ENCODE measurements at regions not wholly inside any gene's neighbourhood (a gene's known extent, or its start where the extent isn't known, plus 50 kb on each side); places are given as distances from the start of the nearest gene placed in this dataset.

DNA sequence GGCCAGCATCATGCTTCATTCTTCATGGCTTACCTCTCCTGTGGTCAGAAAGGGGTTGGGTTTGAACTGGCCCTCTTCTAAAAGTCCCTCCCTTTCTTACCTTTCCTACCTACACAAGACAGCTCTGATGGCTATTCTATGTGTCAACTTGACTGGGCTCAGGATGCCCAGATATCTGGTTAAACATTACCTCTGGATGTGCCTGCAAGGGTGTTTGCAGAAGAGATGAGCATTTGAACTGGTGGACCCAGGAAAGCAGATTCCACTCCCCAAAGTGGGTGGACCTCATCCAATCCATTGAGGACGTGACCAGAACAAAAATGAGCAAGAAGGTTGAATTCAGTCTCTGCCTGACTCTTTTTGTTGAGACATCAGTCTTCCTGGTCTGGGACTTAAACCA is 79.0 kb upstream of the TCF7L2 start:
- no peak for DNase-seq (ENCODE audit: low read depth, low spot score)
- no peak overlapping the region for H3K27ac ChIP-seq (ENCODE audit: low read length)
- no peaks in the 10 kb centered on the region for H3K36me3 ChIP-seq (ENCODE audit: control insufficient read depth, insufficient read depth, low read length)
- H3K4me3 ChIP-seq (ENCODE audit: low read length): no peak overlapping the region
- peaks cover 2% of the 10 kb centered on the region; the same call in 1 of the 2 replicates for H3K9me3 ChIP-seq (ENCODE audit: control insufficient read depth, insufficient read depth, low read length)
- no CpG with 5 or more reads among the region's 1 CpG for WGBS (ENCODE audit: insufficient coverage, insufficient read length)
- no peaks in the 10 kb centered on the region for H3K27me3 ChIP-seq (ENCODE audit: control insufficient read depth, insufficient read depth, low read length)
- no peaks in the 10 kb centered on the region for H3K4me1 ChIP-seq (ENCODE audit: control insufficient read depth, insufficient read depth, low read length)

- H3K9me3 ChIP-seq (ENCODE audit: control insufficient read depth, insufficient read depth, low read length): peaks cover 2% of the 10 kb centered on the region; the same call in 1 of the 2 replicates
- no peaks in the 10 kb centered on the region for H3K36me3 ChIP-seq (ENCODE audit: control insufficient read depth, insufficient read depth, low read length)
- H3K27ac ChIP-seq (ENCODE audit: low read length): no peak overlapping the region
- DNase-seq (ENCODE audit: low read depth, low spot score): peak; percentile 20
- H3K4me3 ChIP-seq (ENCODE audit: low read length): no peak overlapping the region
- H3K4me1 ChIP-seq (ENCODE audit: control insufficient read depth, insufficient read depth, low read length): no peaks in the 10 kb centered on the region
- no CpG with 5 or more reads among the region's 1 CpG for WGBS (ENCODE audit: insufficient coverage, insufficient read length)
- no peaks in the 10 kb centered on the region for H3K27me3 ChIP-seq (ENCODE audit: control insufficient read depth, insufficient read depth, low read length)
Measured at GRCh38 chr10:112872728-112873127, 77.3 kb upstream of the TCF7L2 start.

DNA sequence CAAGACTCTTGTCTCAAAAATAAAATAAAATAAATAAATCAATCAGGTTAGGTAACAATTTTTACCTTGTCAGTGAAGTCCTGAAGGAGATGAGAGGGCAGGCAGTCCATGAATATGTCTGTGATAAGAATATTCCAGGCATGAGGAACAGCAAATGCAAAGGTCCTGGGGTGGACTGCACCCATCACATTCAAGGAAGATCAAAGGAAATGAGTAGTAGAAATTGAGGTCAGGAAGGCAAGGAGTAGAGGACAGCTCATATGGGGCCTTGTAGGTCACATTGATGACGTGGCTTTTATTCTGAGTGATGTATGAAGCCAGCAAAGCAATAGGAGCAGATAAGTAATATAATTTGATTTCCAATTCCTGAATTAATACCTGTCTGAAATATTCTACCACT is 76.5 kb upstream of the TCF7L2 start:
- no peaks in the 10 kb centered on the region for H3K27me3 ChIP-seq (ENCODE audit: control insufficient read depth, insufficient read depth, low read length)
- no peak overlapping the region for H3K27ac ChIP-seq (ENCODE audit: low read length)
- WGBS (ENCODE audit: insufficient coverage, insufficient read length): no CpG with 5 or more reads among the region's 1 CpG
- H3K4me3 ChIP-seq (ENCODE audit: low read length): no peak overlapping the region
- no peak for DNase-seq (ENCODE audit: low read depth, low spot score)
- H3K4me1 ChIP-seq (ENCODE audit: control insufficient read depth, insufficient read depth, low read length): no peaks in the 10 kb centered on the region
- H3K36me3 ChIP-seq (ENCODE audit: control insufficient read depth, insufficient read depth, low read length): no peaks in the 10 kb centered on the region
- H3K9me3 ChIP-seq (ENCODE audit: control insufficient read depth, insufficient read depth, low read length): peaks cover 2% of the 10 kb centered on the region; the same call in 1 of the 2 replicates

GRCh38 chr10:112874982-112875381 is 75.1 kb upstream of the TCF7L2 start:
- no peak overlapping the region for H3K27ac ChIP-seq (ENCODE audit: low read length)

DNA sequence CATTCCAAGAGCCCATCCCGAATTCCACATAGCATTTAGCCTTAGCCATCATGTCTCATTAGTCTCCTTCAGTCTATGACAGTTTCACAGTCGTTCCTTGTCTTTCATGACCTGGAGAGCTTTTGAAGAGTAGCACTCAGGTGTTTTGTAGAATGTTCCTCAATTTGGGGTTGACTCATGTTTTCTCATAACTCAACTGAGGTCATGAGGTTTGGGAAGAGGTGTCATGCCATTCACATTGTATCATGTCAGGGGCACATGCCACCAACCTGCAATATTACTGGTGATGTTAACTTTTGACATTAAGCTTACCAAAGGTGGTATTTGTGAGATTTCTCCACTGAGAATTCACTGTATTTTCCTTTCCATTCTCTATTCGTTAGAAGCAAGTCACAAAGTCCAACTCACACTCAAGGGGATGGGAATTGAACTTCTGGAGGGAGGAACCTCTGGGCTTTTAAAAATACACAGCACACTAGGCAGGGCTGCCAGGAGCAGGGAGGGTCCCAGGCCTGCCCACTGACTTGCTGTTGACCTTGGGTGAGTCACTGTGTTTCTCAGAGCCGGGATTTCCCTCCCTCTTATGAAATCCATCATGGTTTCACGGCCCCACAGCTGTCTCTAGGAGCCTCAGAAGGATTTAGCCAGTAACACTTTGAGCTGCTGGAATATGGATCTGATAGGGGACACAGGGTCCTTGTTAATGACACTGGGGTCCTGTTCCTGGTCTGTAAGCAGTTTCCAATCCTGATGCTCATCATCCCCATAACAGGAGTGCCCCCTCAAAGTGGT is 74.4 kb upstream of the TCF7L2 start:
- no peaks in the 10 kb centered on the region for H3K36me3 ChIP-seq (ENCODE audit: control insufficient read depth, insufficient read depth, low read length)
- no CpG with 5 or more reads among the region's 5 CpGs for WGBS (ENCODE audit: insufficient coverage, insufficient read length)
- no peak for DNase-seq (ENCODE audit: low read depth, low spot score)

More at GRCh38 chr10:112874982-112875381, 75.1 kb upstream of the TCF7L2 start:
- no peak overlapping the region for H3K4me3 ChIP-seq (ENCODE audit: low read length)
- peaks cover 2% of the 10 kb centered on the region; the same call in 1 of the 2 replicates for H3K9me3 ChIP-seq (ENCODE audit: control insufficient read depth, insufficient read depth, low read length)
- H3K36me3 ChIP-seq (ENCODE audit: control insufficient read depth, insufficient read depth, low read length): no peaks in the 10 kb centered on the region
- no peak for DNase-seq (ENCODE audit: low read depth, low spot score)
- H3K4me1 ChIP-seq (ENCODE audit: control insufficient read depth, insufficient read depth, low read length): no peaks in the 10 kb centered on the region
- H3K27me3 ChIP-seq (ENCODE audit: control insufficient read depth, insufficient read depth, low read length): no peaks in the 10 kb centered on the region
- no CpG with 5 or more reads among the region's 4 CpGs for WGBS (ENCODE audit: insufficient coverage, insufficient read length)

GRCh38 chr10:112880633-112881530 is 69.2 kb upstream of the TCF7L2 start:
- Histone ChIP-seq H3K4me1 (ENCODE audit: control insufficient read depth, insufficient read depth, low read length) (no peaks in the 10 kb centered on the region), H3K4me3 (ENCODE audit: low read length) (no peak overlapping the region), H3K27me3 (ENCODE audit: control insufficient read depth, insufficient read depth, low read length) (no peaks in the 10 kb centered on the region), H3K9me3 (ENCODE audit: control insufficient read depth, insufficient read depth, low read length) (no peaks in the 10 kb centered on the region), H3K27ac (ENCODE audit: low read length) (no peak overlapping the region), H3K36me3 (ENCODE audit: control insufficient read depth, insufficient read depth, low read length) (no peaks in the 10 kb centered on the region)
- WGBS (ENCODE audit: insufficient coverage, insufficient read length): 100% methylated on average over 1 of the region's 5 CpGs
- no peak for DNase-seq (ENCODE audit: low read depth, low spot score)

More for the DNA sequence above, 74.4 kb upstream of the TCF7L2 start:
- Histone ChIP-seq H3K9me3 (ENCODE audit: control insufficient read depth, insufficient read depth, low read length) (peaks cover 2% of the 10 kb centered on the region; the same call in 1 of the 2 replicates), H3K27ac (ENCODE audit: low read length) (no peak overlapping the region), H3K4me3 (ENCODE audit: low read length) (no peak overlapping the region), H3K27me3 (ENCODE audit: control insufficient read depth, insufficient read depth, low read length) (no peaks in the 10 kb centered on the region), H3K4me1 (ENCODE audit: control insufficient read depth, insufficient read depth, low read length) (no peaks in the 10 kb centered on the region)

DNA sequence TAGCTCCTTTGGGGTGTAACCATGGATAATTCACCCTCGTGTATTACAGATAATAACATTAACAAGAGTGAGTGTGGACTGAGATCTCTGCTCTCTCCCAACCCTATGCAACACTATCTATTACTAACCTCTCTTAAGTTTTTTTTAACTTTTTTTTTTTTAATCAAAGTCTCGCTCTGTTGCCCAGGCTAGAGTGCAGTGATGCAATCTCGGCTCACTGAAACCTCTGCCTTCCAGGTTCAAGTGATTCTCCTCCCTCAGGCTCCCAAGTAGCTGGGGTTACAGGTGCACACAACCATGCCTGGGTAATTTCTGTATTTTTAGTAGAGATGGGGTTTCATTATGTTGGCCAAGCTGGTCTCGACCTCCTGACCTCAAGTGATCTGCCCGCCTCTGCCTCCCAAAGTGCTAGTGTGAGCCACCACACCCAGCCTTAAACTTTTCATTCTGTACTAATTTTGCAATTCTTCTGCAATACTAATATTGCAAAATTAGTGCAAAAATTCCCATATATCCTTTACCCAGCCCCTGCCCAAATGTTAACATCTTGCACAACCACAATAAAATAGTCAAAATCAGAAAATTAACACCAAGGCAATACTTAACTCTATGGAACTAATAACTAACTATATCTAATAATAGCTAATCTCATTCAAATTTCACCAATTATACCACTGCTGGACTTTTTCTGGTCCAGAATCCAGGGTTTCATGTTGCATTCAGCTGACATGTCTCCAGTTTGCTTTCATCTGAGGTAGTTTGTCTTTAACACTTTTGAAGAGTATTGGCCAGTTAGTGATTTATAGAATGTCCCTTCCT is 66.5 kb upstream of the TCF7L2 start:
- no peaks in the 10 kb centered on the region; the same call in 1 of the 2 replicates for H3K4me1 ChIP-seq (ENCODE audit: control insufficient read depth, insufficient read depth, low read length)
- no peak overlapping the region for H3K27ac ChIP-seq (ENCODE audit: low read length)
- H3K9me3 ChIP-seq (ENCODE audit: control insufficient read depth, insufficient read depth, low read length): no peaks in the 10 kb centered on the region
- H3K27me3 ChIP-seq (ENCODE audit: control insufficient read depth, insufficient read depth, low read length): no peaks in the 10 kb centered on the region
- WGBS (ENCODE audit: insufficient coverage, insufficient read length): no CpG with 5 or more reads among the region's 5 CpGs
- no peaks in the 10 kb centered on the region for H3K36me3 ChIP-seq (ENCODE audit: control insufficient read depth, insufficient read depth, low read length)
- no peak for DNase-seq (ENCODE audit: low read depth, low spot score)
- H3K4me3 ChIP-seq (ENCODE audit: low read length): no peak overlapping the region

DNA sequence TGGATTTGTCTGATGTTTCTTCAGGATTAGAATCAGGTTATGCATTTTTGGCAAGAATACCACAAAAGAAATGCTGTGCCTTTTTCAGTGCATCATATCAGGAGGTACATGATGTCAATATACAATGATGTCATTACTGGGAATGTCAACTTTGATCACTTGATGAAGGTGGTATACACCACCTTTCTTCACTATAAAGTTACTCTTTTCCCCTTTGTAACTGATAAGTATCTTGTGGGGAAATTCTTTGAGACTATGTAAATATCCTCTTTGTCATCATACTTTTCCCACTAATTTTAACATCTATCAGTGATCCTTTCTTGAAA is 65.9 kb upstream of the TCF7L2 start:
- Histone ChIP-seq H3K27me3 (ENCODE audit: control insufficient read depth, insufficient read depth, low read length) (no peaks in the 10 kb centered on the region), H3K9me3 (ENCODE audit: control insufficient read depth, insufficient read depth, low read length) (no peaks in the 10 kb centered on the region), H3K27ac (ENCODE audit: low read length) (no peak overlapping the region), H3K4me3 (ENCODE audit: low read length) (no peak overlapping the region), H3K4me1 (ENCODE audit: control insufficient read depth, insufficient read depth, low read length) (no peaks in the 10 kb centered on the region; the same call in 1 of the 2 replicates), H3K36me3 (ENCODE audit: control insufficient read depth, insufficient read depth, low read length) (no peaks in the 10 kb centered on the region)
- DNase-seq (ENCODE audit: low read depth, low spot score): no peak

- Histone ChIP-seq H3K27me3 (ENCODE audit: control insufficient read depth, insufficient read depth, low read length) (no peaks in the 10 kb centered on the region), H3K4me1 (ENCODE audit: control insufficient read depth, insufficient read depth, low read length) (no peaks in the 10 kb centered on the region; the same call in 1 of the 2 replicates), H3K4me3 (ENCODE audit: low read length) (no peak overlapping the region), H3K27ac (ENCODE audit: low read length) (no peak overlapping the region), H3K36me3 (ENCODE audit: control insufficient read depth, insufficient read depth, low read length) (no peaks in the 10 kb centered on the region), H3K9me3 (ENCODE audit: control insufficient read depth, insufficient read depth, low read length) (no peaks in the 10 kb centered on the region)
- DNase-seq (ENCODE audit: low read depth, low spot score): no peak
- WGBS (ENCODE audit: insufficient coverage, insufficient read length): no CpG with 5 or more reads among the region's 4 CpGs
Measured at GRCh38 chr10:112886463-112886862, 63.6 kb upstream of the TCF7L2 start.

GRCh38 chr10:112887968-112888367 is 62.1 kb upstream of the TCF7L2 start:
- no peaks in the 10 kb centered on the region for H3K36me3 ChIP-seq (ENCODE audit: control insufficient read depth, insufficient read depth, low read length)

More at GRCh38 chr10:112887968-112888367, 62.1 kb upstream of the TCF7L2 start:
- Histone ChIP-seq H3K27me3 (ENCODE audit: control insufficient read depth, insufficient read depth, low read length) (no peaks in the 10 kb centered on the region), H3K4me3 (ENCODE audit: low read length) (no peak overlapping the region), H3K9me3 (ENCODE audit: control insufficient read depth, insufficient read depth, low read length) (no peaks in the 10 kb centered on the region), H3K4me1 (ENCODE audit: control insufficient read depth, insufficient read depth, low read length) (no peaks in the 10 kb centered on the region; the same call in 1 of the 2 replicates), H3K27ac (ENCODE audit: low read length) (no peak overlapping the region)
- no CpG with 5 or more reads among the region's 3 CpGs for WGBS (ENCODE audit: insufficient coverage, insufficient read length)
- DNase-seq (ENCODE audit: low read depth, low spot score): no peak
